T-cell (primary cell): ENCODE measurements at regions not wholly inside any gene's neighbourhood (a gene's known extent, or its start where the extent isn't known, plus 50 kb on each side); places are given as distances from the start of the nearest gene placed in this dataset.
"Not testable (repeated sequence)": the region's sequence is repeated elsewhere in the genome, so short reads cannot be mapped to it uniquely, and the experiment has no call there.

Experiments
- ATAC-seq, 4 experiments: fragments of 200-7000 bp in 3 of 4; fragments of 150-1000 bp in 1 of 4; cut with Tn5 transposase; replicated peaks in 1 of 4; 1 replicate in 3 of 4; 2 replicates in 1 of 4; pipeline ENCODE4 v1.10.0; 2021; ENCODE audit warnings: moderate library complexity in 3 of 4, mild to moderate bottlenecking in 2 of 4, moderate number of reproducible peaks in 1 of 4
- CTCF ChIA-PET, 2 donors: fragments of 300-600 bp; sonication (Branson Sonifier 250); formaldehyde crosslinking; loops; one replicate each; lab custom pipeline; 2022; ENCODE audit warnings: antibody characterized with exemption in 2 of 2; lab: Charles Lee
- POLR2A ChIA-PET, 2 donors: fragments of 300-600 bp; sonication (Branson Sonifier 250); formaldehyde crosslinking; loops; one replicate each; lab custom pipeline; 2022; ENCODE audit warnings: antibody characterized with exemption in 2 of 2; lab: Charles Lee
- DNase-seq, 35 experiments: peaks; one replicate each; pipeline versions ENCODE4 v3.0.0 to v3.0.0-alpha.2; 2013 to 2023
- H3K27ac ChIP-seq: one replicate; pipeline ENCODE4 v1.5.1; 2013; ENCODE audit warnings: low read length
- H3K27me3 ChIP-seq, 2 experiments: replicated peaks in 1 of 2; 1 replicate in 1 of 2; 2 replicates in 1 of 2; pipeline versions ENCODE4 v1.6.1 to v1.7.0; 2013; ENCODE audit warnings: low read length in 1 of 2, mixed read lengths in 1 of 2; ENCODE audit not compliant: control insufficient read depth in 2 of 2, insufficient read depth in 2 of 2; ENCODE audit errors: extremely low read depth in 1 of 2
- H3K36me3 ChIP-seq, 2 donors: 1 replicate in 1 of 2; 2 replicates in 1 of 2; pipeline versions ENCODE4 v1.6.1 to v1.7.0; 2013; ENCODE audit warnings: low read length in 1 of 2; ENCODE audit not compliant: control insufficient read depth in 2 of 2, insufficient read depth in 1 of 2; ENCODE audit errors: extremely low read depth in 1 of 2
- H3K4me1 ChIP-seq, 2 experiments: 1 replicate in 1 of 2; 2 replicates in 1 of 2; pipeline versions ENCODE4 v1.6.1 to v1.7.0; 2013; ENCODE audit warnings: low read length in 2 of 2, mixed read lengths in 1 of 2; ENCODE audit not compliant: insufficient read depth in 2 of 2, control insufficient read depth in 1 of 2; ENCODE audit errors: extremely low read depth in 1 of 2
- H3K4me3 ChIP-seq, 2 donors: 1 replicate in 1 of 2; 2 replicates in 1 of 2; pipeline versions ENCODE4 v1.5.1 to v1.7.0; 2013; ENCODE audit warnings: mild to moderate bottlenecking in 2 of 2, low read length in 1 of 2, moderate library complexity in 1 of 2; ENCODE audit not compliant: control insufficient read depth in 1 of 2; ENCODE audit errors: extremely low read depth in 1 of 2
- H3K9me3 ChIP-seq: 2 replicates; pipeline ENCODE4 v1.7.0; 2013
- H3K27ac Mint-ChIP-seq, 2 donors: one replicate each; pipeline ENCODE4 v1.8.0; 2020 to 2021; ENCODE audit warnings: mild to moderate bottlenecking in 2 of 2, mixed read lengths in 2 of 2
- H3K27me3 Mint-ChIP-seq, 2 donors: one replicate each; pipeline ENCODE4 v1.8.0; 2021 to 2022; ENCODE audit warnings: mixed read lengths in 2 of 2
- H3K36me3 Mint-ChIP-seq: one replicate; pipeline ENCODE4 v1.8.0; 2021; ENCODE audit warnings: mixed read lengths
- H3K4me1 Mint-ChIP-seq, 3 donors: one replicate each; pipeline ENCODE4 v1.8.0; 2020 to 2022; ENCODE audit warnings: mixed read lengths in 3 of 3, mild to moderate bottlenecking in 1 of 3
- H3K4me3 Mint-ChIP-seq, 3 donors: one replicate each; pipeline ENCODE4 v1.8.0; 2020 to 2022; ENCODE audit warnings: mild to moderate bottlenecking in 3 of 3, mixed read lengths in 3 of 3, moderate library complexity in 3 of 3
- H3K9me3 Mint-ChIP-seq, 3 donors: one replicate each; pipeline ENCODE4 v1.8.0; 2020 to 2022; ENCODE audit warnings: mixed read lengths in 3 of 3
- WGBS: methylation state at CpG from one replicate; pipeline ENCODE4 v1.1.5; 2013; ENCODE audit warnings: missing lambda C conversion rate; ENCODE audit not compliant: insufficient coverage; 5-methylcytosine and 5-hydroxymethylcytosine counted together

DNA sequence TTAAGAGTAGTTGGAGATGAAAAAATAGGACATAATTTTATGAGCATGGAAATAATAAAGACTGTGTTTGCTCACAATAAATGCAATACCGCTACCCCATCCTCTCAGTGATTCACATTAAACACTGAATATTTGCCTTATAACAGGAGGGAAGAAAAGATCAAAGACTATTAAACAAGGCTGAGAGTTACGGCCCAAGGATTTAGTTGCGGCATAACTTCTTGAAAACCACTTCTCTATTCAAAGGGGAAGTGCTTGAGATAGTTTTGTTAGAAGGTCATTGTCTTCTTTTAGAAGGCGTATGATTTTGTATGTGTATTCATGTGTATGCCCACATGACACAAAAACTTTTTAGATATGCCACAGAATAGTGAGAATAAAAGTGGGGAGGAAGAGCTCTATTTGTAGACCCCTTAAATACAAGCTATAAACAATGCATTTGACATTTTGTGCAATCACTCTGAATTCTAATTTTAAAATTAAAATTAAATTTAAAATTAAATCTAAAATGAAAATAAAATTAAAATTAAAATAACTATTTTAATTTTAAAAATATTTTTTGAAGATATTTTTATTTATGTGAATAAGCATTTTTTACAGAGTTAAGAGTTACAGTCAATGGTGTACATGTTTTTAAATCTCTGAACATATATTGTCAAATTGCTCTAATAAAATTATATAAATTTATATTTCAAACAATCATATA is 986.6 kb upstream of the ADAMTS5 start:
- H3K9me3 Mint-ChIP-seq, result peaks cover 0 to 3% (median 2%) of the 10 kb centered on the region in 3 donors
- H3K36me3 Mint-ChIP-seq, result no peaks in the 10 kb centered on the region
- no peaks in the 10 kb centered on the region for H3K4me1 ChIP-seq
- H3K36me3 ChIP-seq, result no peaks in the 10 kb centered on the region
- DNase-seq, result no peak
- ChIA-PET POLR2A (no interaction called here), CTCF (no interaction called here)
- no peak overlapping the region for H3K27ac ChIP-seq
- no peaks in the 10 kb centered on the region for H3K27me3 ChIP-seq
- H3K4me3 Mint-ChIP-seq, result no peak overlapping the region
- WGBS, result no CpG with 5 or more reads among the region's 4 CpGs
- H3K4me3 ChIP-seq, result no peak overlapping the region
- no peak overlapping the region for H3K27ac Mint-ChIP-seq
- H3K4me1 Mint-ChIP-seq, result no peaks in the 10 kb centered on the region
- H3K9me3 ChIP-seq, result no peaks in the 10 kb centered on the region
- ATAC-seq, result no peak
- H3K27me3 Mint-ChIP-seq, result no peaks in the 10 kb centered on the region

DNA sequence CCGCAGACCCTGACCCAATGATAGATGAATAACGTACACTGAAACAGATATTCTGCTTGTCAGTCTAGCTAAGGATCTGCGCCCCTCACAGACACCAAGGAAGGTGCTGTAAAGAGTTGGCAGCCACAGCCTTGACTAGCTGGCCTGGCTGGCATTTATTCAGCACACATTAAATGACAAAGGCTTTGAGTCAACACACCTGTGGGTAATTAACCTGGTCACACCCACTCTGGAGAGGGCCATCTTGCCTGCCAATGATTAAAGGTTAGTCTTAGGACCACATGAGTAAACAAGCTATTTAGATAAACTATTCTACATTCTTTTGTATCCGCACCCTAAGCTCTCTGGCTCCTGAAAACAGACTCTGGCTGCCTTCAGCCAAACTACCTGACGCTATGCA is 982.2 kb upstream of the ADAMTS5 start:
- H3K27ac Mint-ChIP-seq, ATAC-seq, H3K9me3 ChIP-seq, H3K36me3 ChIP-seq, H3K4me3 ChIP-seq, H3K27ac ChIP-seq, H3K4me1 Mint-ChIP-seq, H3K4me3 Mint-ChIP-seq, POLR2A ChIA-PET, H3K4me1 ChIP-seq, H3K27me3 Mint-ChIP-seq, H3K36me3 Mint-ChIP-seq, DNase-seq, H3K9me3 Mint-ChIP-seq, CTCF ChIA-PET, H3K27me3 ChIP-seq: not testable (repeated sequence)
- 90% methylated on average over 4 of the region's 5 CpGs for WGBS

DNA sequence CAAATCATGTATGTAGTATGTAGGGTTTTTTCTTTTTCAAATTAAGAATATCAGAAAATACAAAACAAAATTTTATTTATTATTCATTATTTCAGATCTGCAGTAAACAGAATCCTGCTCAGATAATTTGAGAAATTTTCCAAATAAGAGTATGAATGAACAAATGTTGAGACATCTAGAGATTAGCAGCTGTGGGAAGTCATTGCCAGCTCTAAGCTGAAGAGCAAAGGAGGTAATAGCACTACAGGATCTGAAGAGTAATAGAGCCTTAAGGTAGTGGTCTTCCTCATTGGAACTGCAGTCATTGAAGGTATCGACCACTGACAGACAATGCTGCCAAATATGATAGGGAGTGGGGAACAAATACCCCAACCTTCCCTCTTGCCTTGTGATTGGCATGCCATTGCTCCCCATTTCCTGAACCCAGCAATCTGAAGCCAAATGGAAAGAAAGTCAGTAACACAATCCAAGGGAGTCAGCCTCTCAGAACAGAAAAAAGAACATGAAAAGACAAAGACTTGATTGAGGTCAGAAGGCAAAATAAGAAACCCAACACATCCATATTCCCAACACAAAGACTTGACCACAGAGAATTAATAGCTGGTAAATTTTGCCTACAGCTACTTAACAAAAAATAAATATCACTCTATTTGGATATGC is 963.4 kb upstream of the ADAMTS5 start:
- DNase-seq, H3K4me1 Mint-ChIP-seq, CTCF ChIA-PET, ATAC-seq, H3K36me3 ChIP-seq, H3K4me1 ChIP-seq, H3K27ac ChIP-seq, POLR2A ChIA-PET, H3K4me3 Mint-ChIP-seq, H3K4me3 ChIP-seq, H3K27ac Mint-ChIP-seq, H3K27me3 ChIP-seq, H3K9me3 Mint-ChIP-seq, H3K36me3 Mint-ChIP-seq, H3K27me3 Mint-ChIP-seq, H3K9me3 ChIP-seq: not testable (repeated sequence)
- WGBS, result no CpG with 5 or more reads among the region's 1 CpG

DNA sequence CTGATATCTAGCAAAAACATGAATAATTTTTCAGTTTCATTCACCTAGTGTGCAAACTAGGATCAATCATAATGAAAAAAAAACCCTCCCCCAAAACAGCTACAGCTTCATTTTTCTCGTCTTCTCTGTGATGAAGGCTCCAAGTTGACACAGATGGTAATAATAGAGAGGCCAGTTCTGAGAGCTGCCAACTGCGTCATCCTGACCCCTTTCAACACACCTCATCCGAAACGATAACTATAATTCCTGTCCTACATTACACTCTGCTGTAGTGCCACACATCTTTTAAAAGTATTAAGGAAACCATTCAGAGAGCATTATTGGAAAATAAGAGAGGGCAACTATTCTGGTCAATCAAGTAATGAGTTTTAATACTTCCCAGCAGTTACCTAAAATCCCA is 962.3 kb upstream of the ADAMTS5 start:
- H3K9me3 Mint-ChIP-seq, CTCF ChIA-PET, H3K27me3 Mint-ChIP-seq, DNase-seq, H3K4me1 Mint-ChIP-seq, H3K27ac ChIP-seq, H3K36me3 ChIP-seq, ATAC-seq, H3K27ac Mint-ChIP-seq, H3K36me3 Mint-ChIP-seq, H3K4me3 Mint-ChIP-seq, H3K9me3 ChIP-seq, H3K27me3 ChIP-seq, H3K4me1 ChIP-seq, POLR2A ChIA-PET, H3K4me3 ChIP-seq: not testable (repeated sequence)
- no CpG with 5 or more reads among the region's 4 CpGs for WGBS

DNA sequence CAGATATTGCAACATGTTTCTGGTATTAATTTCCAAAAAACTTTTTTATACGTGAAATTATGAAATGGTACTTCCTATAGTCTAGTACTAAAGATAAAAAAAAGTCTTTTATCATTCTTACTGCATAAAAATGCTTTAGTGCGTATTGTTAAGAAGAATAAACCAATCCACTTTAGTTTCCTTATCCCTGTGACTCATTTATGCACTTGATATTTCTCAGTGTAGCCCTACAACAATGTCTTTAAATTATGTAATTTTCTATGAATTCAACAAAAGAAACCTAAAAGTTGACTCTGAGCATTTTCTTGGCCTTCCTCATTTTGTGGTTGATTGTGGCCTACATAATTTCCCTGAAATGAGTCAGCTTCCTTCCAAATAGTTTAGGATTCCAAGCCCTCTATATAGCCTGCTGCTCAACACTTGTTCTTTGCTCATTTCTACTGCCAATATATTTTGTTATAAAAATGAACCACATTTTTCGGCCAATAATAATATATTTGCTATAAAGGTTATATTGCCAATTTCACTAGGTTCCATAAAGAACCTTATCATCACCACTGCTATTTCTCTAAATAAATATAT is 961.7 kb upstream of the ADAMTS5 start:
- H3K27ac Mint-ChIP-seq, H3K9me3 ChIP-seq, H3K36me3 ChIP-seq, H3K36me3 Mint-ChIP-seq, H3K27me3 Mint-ChIP-seq, CTCF ChIA-PET, H3K4me1 ChIP-seq, H3K27me3 ChIP-seq, H3K4me3 Mint-ChIP-seq, DNase-seq, H3K4me3 ChIP-seq, H3K4me1 Mint-ChIP-seq, POLR2A ChIA-PET, H3K27ac ChIP-seq, ATAC-seq: not testable (repeated sequence)
- H3K9me3 Mint-ChIP-seq, result peaks cover 0 to 13% (median 4%) of the 10 kb centered on the region in 3 donors
- WGBS, result no CpG with 5 or more reads among the region's 3 CpGs

DNA sequence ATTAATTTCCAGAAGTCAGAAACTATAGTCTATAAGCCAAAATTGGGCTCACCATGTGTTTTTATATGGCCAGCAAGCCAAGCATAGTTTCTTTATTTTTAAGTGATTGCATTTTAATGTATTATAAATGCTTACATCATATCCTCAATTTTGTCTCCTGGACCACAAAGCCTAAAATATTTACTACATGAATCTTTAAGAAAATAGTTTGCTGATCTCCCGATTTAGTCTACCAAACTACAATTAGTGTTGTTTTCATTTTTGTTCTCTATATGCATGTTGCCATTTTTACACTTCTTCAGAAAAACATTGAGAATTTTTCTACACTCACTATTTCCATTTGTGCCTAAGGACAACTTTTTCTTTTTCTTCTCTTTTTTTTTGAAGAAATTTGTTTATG is 954.5 kb upstream of the ADAMTS5 start:
- H3K4me1 ChIP-seq, ATAC-seq, H3K27ac Mint-ChIP-seq, DNase-seq, CTCF ChIA-PET, H3K36me3 Mint-ChIP-seq, H3K4me3 ChIP-seq, H3K27ac ChIP-seq, H3K4me3 Mint-ChIP-seq, H3K36me3 ChIP-seq, H3K4me1 Mint-ChIP-seq, H3K27me3 ChIP-seq, H3K27me3 Mint-ChIP-seq, POLR2A ChIA-PET, H3K9me3 ChIP-seq: not testable (repeated sequence)
- peaks cover 0 to 24% (median 14%) of the 10 kb centered on the region in 3 donors for H3K9me3 Mint-ChIP-seq
- no CpG with 5 or more reads among the region's 1 CpG for WGBS
